H1 (cell line): ENCODE measurements at regions not wholly inside any gene's neighbourhood (a gene's known extent, or its start where the extent isn't known, plus 50 kb on each side); places are given as distances from the start of the nearest gene placed in this dataset.

ENCODE experiments used
- SUZ12 ChIP-seq: fragments of 200-600 bp; sonication (generic); IDR thresholded peaks from 2 replicates; pipeline ENCODE4 v1.6.1; 2012; ENCODE audit warnings: mild to moderate bottlenecking, inconsistent platforms, low read length, moderate library complexity, mixed read lengths
- TF ChIP-seq, protein P1 (sequence below), 3 experiments: IDR thresholded peaks; 1 replicate in 2 of 3; 2 replicates in 1 of 3; pipeline versions ENCODE4 v1.5.1 to v1.6.1; 2011; ENCODE audit warnings: low read length in 3 of 3, mild to moderate bottlenecking in 3 of 3, inconsistent platforms in 2 of 3, low read depth in 1 of 3, moderate library complexity in 1 of 3; ENCODE audit not compliant: insufficient read depth in 1 of 3; ENCODE audit errors: control extremely low read depth in 1 of 3

DNA sequence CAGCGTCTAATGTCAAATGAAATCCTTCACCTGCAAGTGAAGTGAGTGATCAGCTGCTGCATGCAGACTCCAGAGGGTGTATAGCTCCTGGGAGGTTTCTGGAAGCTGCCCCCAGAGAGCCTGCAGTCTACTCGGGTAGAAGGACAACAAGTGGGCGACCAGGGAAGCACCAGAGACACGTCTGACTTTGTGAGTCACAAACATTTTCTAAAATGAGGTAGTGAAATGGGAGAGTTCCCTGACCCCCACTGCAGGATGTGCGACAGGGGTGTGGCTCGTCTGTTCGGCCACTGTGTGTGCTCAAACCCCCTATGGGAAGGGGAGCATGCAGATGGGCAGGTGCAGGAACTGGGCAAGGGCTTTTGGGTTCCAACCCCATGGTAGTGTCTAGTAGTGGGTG lies 177.1 kb upstream of the PRKCQ start (continued):
- TF ChIP-seq, protein P1, sequence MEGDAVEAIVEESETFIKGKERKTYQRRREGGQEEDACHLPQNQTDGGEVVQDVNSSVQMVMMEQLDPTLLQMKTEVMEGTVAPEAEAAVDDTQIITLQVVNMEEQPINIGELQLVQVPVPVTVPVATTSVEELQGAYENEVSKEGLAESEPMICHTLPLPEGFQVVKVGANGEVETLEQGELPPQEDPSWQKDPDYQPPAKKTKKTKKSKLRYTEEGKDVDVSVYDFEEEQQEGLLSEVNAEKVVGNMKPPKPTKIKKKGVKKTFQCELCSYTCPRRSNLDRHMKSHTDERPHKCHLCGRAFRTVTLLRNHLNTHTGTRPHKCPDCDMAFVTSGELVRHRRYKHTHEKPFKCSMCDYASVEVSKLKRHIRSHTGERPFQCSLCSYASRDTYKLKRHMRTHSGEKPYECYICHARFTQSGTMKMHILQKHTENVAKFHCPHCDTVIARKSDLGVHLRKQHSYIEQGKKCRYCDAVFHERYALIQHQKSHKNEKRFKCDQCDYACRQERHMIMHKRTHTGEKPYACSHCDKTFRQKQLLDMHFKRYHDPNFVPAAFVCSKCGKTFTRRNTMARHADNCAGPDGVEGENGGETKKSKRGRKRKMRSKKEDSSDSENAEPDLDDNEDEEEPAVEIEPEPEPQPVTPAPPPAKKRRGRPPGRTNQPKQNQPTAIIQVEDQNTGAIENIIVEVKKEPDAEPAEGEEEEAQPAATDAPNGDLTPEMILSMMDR (IDR thresholded peaks at IDR 0.05; ENCODE audit: control extremely low read depth in 1 of 3, insufficient read depth in 1 of 3, low read depth in 1 of 3, low read length in 3 of 3): no peak
- no peak for TF ChIP-seq SUZ12
